Umbilical cord (tissue), 1 donor: ENCODE measurements at regions not wholly inside any gene's neighbourhood (a gene's known extent, or its start where the extent isn't known, plus 50 kb on each side); places are given as distances from the start of the nearest gene placed in this dataset.
A peak's percentile ranks its signal among the peaks of the same experiment; 100 is the strongest.

Experiments
- DNase-seq: peaks from one replicate; pipeline ENCODE4 v3.0.0-alpha.2; 2015; ENCODE audit warnings: low spot score

DNA sequence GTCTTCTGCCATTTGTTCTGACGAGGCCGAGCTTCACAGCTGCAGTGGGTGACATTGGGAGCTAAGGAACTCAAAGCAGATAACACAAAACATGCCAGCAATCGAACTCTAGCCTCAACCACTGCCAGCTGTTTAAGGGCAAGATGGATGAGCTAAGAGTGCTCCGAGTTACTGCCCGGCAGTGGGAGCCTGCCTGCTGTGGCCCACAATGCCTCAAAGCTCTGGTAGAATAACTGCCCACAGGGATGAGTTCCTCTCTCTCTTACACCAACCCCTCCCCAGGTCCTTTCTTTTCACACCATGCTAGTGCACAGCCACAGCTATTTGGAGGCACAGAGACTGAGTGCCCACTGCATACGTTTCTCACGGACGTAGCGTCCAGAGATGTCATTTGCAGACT, 330.5 kb downstream of the FGF9 start:
- no peak for DNase-seq

DNA sequence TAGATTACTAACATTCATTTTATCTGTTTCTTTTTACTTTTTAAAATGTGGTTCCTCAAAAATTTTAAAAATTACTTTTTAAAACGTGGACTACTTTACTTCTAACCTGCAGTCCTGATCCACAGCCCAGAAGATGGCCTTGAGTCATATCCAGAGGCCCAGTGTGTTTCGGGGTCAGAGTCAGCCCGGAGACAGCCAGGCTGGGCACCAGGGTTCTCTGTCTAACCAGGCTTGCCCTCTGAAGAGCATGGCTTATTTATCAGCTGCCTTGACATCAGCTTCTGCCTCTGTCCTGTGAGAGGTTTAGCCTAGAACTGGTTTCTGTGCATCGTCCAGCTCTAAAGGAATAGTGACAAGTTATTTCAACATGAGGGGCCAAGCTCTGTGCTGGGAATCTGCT, 332.0 kb downstream of the FGF9 start:
- no peak for DNase-seq

DNA sequence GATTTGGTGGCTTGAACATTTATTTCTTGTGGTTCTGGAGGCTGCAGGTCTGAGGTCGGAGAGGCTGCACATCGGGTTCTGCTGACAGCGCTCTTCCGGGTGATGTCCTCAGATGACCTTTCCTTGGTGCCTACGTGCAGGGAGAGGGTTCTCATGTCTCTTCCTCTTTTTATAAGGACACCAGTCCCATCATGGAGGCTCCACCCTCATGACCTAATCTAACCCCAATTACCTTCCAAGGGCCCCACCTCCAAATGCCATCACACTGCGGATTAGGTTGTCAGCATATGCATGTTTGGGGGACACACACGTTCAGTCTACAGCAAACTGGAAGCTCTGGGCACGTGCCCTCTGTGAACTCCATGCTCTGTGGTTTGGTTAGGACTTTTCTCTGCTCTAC, 338.6 kb downstream of the FGF9 start:
- no peak for DNase-seq

DNA sequence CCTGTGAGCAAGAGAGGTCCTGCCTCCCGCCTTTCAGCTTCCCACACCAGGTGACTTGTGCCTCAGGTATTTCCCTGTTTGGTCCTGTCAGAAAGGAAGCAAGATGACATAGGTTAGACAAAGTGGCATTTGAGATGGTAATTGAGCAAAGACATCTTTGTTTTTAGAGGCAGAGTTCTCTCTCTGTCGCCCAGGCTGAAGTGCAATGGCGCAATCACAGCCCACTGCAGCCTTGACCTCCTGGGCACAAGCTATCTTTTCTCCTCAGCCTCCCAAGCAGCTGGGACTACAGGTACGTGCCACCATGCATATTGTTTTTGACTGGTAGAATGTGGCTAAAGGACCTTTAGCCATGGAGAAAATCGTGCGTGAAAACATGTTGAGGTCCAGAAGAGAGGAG, 339.1 kb downstream of the FGF9 start:
- DNase-seq = no peak

DNA sequence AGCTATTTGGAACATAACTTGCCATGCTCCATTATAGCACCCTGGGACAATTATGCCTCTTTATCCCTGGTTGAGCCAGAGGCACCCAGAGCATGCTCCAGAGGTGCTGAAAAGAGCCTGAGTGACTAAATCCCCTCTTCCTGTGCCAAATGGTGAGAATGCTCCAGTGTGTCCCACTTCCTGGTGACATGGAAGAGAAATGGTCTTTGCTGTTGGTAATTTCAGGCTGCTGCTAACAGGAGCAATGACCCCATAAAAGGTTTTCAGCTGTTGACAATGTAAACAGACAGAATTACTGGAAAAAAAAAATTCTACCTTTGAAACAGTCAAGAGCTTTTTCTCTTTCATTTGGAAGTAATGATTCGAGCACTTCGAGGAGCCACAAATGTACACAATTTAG, 341.8 kb downstream of the FGF9 start:
- DNase-seq = no peak

DNA sequence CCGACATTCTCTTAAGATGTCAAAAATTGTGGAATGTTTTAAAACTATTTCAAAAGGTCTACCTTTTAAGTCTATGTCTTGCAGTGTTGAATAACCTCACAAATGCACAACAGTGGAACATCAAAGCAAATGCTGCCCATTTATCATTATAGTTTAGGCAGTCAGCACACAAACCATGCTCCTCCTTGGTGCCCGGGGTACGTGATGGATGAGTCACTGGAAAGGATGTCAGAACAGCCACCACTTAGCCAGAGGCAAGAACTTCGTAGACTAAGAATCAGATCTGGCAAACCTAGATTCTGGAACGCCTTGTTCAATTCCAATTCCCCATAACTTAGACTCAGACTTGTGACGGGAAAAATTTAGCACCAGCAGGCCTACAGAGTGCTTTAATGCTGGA, 343.6 kb downstream of the FGF9 start:
- peak; percentile 82 for DNase-seq

DNA sequence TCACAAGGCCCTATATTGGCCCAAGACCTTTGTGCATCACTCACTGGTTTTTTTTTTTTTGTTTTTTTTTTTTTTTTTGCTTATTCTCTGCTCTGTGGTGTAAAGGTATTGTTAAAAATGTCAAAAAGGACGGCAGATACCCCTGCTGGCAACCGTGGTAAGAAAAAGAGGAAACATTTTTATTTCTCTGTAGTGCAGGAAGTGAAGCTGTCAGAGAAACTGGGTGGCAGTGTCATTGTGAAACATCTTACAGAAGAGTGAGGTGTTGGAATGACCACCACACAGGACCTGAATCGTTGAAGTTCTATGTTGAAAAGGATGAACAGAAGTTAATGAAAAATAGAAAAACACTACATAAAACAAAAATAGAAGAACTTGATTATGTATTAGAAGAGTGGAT, 346.4 kb downstream of the FGF9 start:
- no peak for DNase-seq

DNA sequence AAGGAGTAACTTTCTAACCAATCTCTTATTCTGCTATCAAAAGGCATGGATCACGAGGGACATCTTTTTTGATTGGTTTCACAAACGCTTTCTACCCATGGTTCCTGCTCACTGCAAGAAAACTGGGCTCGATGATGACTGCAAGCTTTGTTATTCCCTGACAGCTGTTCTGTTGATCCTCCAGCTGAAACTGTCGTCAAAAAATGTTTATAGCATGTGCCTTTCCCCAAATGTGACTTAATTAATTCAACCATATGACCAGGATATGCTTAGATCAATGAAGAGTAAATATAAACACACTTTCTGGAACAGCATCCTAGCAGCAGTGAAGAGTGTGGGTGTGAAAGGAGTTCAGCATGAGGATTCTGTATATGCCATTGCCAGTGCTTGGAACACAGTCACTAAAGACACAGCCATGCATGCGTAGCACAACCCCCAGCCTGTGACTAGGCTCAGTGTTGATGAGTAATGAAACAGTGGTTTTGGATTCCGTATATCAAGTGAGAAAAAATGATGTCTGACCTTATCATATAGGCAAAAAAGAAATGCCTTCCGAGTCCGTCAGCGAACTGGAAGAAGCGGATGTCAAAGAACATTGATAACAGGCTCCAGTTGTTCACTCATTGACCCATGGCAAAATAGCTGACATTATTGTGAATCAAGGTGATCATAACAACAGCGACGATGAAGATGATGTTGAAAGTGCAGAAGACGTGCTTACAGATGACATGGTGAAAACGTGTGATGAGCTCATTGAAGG, 347.4 kb downstream of the FGF9 start:
- no peak for DNase-seq

DNA sequence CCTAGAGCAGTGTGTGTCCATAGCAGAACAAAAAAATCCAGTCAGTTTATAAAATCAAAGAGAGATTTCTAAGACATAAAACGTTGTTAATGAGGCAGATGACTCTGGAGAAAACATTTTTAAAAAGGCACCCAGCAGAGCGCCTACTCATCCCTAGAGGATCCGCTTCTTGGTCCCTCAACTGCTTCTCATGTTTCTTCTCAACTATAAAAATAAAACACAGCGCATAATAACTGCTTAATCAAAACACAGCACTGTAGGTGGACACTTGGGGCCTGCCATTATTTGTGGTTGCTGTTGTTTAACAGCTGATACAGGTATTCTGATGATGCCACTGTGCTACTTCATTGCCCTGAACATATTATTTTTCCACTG, 347.9 kb downstream of the FGF9 start:
- DNase-seq = no peak

DNA sequence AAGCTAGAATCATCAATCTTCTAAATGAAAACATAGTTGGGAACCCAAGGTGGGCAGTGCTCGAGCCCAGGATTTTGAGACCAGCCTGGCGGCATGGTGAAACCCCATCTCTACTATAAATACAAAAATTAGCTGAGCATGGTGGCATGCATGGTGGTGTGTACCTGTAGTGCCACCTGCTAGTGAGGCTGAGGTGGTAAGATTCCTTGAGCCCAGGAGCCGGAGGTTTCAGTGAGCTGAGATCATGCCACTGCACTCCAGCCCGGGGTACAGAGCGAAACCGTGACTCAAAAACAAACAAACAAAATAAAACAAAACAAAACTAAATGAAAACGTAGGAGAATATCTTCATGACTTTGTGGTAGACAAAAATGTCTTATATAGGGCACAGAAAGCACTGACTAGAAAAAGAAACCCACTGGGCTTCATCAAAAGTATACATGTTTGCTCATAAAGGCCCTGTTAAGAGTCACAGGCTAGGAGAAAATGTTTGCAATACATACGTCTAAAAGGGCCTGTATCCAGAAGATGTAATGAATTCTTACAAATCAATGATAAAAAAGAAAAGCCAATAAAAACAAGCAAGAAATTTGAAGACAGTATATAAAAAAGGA, 353.6 kb downstream of the FGF9 start:
- DNase-seq = no peak

DNA sequence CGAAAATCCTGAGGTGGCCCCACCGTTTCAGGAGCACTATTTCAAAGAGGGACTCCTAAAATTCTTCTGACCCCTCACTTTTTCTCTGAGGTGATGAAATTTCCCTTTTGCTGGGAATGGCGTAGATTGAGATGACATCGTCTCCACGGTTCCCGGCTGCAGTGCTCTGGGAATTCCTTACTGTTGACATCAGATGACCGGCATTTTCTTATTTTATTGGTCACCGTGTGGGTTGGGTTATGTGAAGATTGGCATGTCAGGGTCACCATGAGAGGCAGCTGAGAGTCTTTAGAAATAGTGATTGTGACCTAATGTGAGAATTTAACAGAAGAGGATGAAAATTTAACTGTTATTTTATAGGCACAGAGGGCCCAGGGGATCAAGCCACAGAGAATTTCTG, 356.7 kb downstream of the FGF9 start:
- DNase-seq = no peak

DNA sequence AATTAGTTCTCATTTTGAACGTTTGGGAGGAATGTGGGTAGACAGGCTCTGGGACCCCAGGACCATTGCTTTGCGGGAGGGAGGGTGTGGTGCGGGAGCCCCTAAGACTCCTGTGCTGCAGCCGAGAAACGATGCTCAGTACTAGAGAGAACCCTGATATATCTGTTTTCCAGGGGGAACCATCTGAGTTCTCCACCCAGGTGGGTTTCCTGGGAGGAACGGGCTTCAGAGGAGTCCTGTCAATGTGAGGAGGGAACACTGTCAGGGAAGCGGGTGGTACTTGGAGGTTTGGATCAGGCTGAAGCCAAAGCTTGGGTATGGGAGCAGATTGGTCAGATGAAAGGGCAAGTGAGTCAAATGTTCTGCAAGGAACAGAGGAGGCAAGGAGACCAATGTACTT, 358.0 kb downstream of the FGF9 start:
- no peak for DNase-seq

DNA sequence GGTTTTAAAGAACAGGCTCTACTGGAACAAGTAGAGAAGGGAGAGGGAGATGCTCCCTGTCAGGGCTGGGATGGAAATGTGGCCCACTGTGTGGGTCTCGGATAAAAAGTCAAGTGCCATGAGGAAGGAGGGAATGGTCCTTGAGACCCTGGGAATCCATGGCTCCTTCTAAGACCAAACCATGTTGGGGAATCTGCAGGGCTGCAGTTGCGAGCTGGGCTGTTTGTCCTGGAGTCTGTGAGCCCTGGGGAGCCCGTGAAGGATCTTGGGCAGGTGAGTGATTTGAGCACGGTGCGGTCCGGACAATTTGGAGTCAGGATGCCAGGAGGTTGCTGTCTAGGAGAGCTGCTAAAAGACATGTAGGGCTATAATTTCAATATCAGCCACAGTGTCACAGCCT, 359.4 kb downstream of the FGF9 start:
- DNase-seq = no peak

DNA sequence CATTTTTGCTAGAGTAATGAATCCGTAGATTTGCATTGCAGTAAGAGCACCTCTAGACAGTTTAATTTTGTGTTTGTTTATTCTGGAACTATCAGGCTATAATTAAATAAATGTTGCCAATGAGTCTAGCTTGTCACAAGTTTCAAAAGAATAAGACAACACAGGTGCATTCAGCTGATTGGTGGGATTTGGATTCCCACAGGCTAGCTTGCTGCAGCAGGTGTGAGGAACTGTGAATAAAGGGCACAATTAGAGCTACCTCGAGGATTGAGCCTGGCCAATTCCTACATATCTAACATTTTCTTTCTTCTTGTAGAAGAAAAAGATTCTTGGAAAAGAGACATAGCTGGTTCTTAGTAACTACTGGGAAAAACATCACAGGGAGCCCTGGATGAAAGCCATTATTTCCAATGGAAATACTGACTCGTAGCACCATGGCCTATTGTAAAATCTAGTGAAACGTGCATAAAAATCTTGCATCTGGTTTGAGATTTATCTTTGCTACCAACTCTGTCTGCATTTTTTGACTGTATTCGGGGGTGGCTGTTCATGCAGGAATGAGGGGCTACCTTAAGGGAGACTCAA, 360.9 kb downstream of the FGF9 start:
- no peak for DNase-seq

DNA sequence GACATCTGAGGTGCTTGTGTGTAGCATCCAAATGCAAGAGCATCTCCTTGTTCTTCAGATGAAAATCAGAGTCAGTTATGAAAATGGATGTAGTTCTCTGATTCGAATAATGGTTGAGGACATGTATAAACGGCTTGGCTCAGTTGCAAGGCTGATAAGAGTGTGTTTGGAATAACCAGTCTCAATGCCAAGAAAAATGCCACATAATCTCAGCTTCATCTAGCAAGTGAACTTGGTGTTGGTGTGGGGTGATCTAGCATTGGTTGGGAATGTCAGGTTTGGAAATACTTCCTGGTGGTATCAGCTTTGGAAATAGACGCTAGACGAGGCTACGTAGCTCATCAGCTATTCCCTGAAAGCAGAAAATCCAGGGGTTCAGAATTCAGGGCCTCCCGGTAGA, 362.0 kb downstream of the FGF9 start:
- no peak for DNase-seq

DNA sequence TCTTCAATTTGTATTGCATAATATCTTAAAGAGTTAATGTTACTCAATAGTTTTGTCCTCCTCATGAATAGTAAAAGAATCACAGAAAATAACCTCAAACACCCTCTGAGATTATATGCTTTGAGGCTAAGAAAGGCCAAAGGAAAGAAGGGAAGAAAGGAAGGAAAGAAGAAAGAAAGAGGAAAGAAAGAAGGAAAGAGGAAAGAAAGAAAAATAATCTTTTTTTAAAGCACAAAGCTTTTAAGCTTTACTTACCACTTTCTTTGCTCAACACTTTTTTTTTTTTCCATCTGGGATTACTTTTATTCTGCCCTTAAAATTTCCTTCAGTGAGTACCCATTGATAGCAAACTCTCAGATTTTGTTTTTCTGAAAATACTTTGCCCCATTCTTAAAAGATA, 369.1 kb downstream of the FGF9 start:
- no peak for DNase-seq

DNA sequence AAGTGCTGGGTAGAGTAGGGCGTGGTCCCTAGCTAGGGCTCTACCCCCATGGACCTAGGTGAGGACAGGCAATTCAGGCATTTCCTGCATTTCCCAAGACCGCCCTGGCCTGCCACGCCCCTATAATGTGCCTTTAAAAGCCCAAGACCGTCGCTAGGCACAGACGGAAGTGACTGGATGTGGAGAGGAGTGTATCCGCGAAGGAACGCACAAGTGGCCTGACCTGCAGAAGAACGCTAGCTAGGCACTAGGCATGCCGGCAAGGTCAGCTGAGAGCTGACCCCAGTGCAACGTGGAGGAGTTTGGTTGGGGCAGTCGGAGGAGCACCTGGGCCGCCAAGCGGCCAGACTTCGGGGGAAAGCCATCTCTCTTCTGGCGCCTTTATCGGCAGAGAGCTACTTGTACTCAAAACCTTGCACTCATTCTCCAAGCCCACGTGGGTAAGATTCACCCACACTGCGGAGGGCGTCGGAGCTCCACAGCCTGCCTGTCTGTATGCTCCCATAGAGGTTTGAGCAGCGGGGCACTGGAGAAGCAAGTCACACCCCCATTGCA, 370.0 kb downstream of the FGF9 start:
- no peak for DNase-seq

DNA sequence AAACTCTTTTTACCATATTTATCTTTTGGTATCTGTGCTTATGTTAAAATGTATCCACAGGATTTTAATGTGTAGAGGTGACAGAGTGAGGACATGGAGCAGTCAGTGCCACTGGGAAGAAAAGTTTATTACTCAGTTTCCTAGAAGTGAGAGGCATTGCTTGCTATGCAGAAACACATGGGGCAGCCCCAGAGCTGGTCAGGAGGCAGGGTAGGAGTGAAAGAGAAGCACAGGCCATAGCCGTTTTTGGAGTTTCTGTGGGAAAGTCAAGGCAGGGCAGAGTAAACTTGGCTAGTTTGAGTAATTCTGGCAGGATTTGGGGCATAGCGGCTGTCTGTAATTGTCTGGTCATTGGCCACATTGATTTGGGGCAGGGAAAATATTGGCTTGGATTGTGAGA, 370.9 kb downstream of the FGF9 start:
- no peak for DNase-seq

DNA sequence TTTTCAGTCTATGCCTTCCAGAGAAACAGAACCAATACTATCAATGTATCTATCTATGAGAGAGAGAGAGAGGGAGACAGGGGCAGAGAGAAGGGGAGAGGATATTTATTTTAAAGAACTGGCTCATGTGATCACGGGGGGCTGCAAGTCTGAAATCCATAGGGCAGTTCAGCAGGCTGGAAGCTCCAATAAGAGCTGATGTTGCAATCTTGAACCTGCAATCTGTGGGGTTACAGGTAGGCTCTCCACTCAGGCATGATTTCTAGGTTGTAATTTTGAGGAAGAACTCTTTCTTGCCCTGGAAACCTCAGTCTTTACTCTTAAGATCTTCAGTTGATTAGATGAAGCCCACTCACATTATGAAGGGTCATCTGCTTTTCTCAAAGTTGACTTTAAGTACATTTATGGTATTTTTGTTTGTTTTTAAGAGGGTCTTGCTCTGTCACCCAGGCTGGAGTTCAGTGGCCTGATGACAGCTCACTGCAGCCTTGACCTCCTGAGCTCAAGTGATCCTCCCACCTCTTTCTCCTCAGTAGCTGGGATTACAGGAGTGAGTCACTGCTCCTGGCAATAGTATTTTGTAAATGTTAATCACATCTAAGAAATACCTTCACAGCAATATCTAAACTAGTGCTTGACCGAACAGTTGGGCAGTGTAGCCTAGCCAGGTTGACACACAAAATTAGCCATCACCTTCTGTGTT, 376.4 kb downstream of the FGF9 start:
- no peak for DNase-seq

DNA sequence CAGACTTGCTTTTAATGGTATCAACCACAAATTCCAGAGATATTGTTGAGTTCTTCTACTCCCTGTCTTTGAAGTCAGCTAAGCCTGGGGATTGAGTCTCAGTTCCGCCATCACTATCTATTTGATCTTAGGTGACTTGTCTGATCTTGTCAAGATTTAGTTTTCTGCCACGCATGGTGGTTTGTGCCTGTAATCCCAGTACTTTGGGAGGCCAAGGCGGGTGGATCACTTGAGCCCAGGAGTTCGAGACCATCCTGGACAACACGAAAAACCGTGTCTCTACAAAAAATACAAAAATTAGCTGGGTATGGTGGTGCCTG, 376.9 kb downstream of the FGF9 start:
- no peak for DNase-seq

DNA sequence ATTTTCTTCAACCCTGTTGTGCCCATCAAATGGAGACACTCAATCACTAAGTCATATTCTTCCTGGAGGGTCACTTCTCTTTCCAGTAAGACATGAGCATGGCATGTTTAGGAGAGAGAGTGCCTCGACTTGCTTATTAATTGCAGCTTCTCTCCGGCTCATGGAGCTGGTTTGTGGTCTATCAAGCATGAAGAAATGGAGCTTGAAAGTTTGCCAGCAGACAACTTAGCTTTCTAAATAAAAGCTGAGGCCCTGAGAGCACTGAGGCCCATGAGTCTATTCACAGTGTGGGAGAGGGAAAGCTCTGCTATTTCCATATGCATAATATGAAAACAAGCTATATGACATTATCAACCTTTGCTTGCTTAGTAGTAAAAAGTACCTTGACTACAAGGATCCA, 378.5 kb downstream of the FGF9 start:
- DNase-seq = peak; percentile 27

DNA sequence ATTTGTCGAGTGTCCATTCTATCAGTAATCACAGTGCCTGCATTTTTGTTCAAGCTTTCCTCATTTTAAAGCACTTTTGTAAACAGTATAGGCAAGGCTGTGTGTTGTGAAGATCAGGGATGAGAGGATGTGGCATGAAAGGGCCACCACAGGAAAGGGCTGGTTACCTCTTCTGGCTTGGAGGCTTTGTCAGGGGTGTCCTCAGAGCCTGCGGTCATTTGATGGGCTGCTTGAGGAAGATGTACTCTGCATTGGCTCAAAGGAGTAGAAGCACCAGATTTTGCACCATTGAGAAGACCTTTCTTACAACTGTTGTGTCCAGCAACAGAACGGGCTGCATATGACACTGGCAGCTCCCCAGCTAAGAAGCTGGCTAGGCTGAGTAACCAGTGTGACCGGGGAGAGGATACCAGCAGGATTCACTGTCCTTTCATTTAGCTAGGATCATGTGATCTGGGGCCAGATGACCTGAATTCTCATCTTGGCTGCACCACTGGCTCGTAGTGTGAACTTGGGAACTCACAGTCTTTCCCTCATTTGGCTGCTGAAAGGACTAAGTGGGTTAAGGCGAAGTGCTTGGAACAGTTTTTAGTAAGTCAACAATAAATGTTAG, 380.2 kb downstream of the FGF9 start:
- no peak for DNase-seq
